Thymus (tissue), 11 donors: ENCODE measurements at regions not wholly inside any gene's neighbourhood (a gene's known extent, or its start where the extent isn't known, plus 50 kb on each side); places are given as distances from the start of the nearest gene placed in this dataset.
"Not testable (repeated sequence)": the region's sequence is repeated elsewhere in the genome, so short reads cannot be mapped to it uniquely, and the experiment has no call there.

Experiments
- DNase-seq, 9 donors: peaks; one replicate each; pipeline ENCODE4 v3.0.0-alpha.2; 2013; ENCODE audit warnings: low spot score in 9 of 9, low read depth in 6 of 9, missing footprints in 1 of 9
- H3K27ac ChIP-seq, 2 donors: one replicate each; pipeline ENCODE4 v1.5.1; 2013; ENCODE audit warnings: control low read depth in 1 of 2, low read depth in 1 of 2, low read length in 1 of 2, mild to moderate bottlenecking in 1 of 2, moderate library complexity in 1 of 2
- H3K27me3 ChIP-seq, 2 donors: one replicate each; pipeline ENCODE4 v1.5.1; 2013; ENCODE audit warnings: low read length in 1 of 2; ENCODE audit not compliant: control insufficient read depth in 2 of 2, insufficient read depth in 1 of 2
- H3K36me3 ChIP-seq, 2 donors: one replicate each; pipeline ENCODE4 v1.5.1; 2013; ENCODE audit warnings: low read length in 1 of 2, mild to moderate bottlenecking in 1 of 2, moderate library complexity in 1 of 2; ENCODE audit not compliant: control insufficient read depth in 2 of 2, insufficient read depth in 2 of 2
- H3K4me1 ChIP-seq, 2 donors: one replicate each; pipeline ENCODE4 v1.5.1; 2013; ENCODE audit warnings: low read length in 2 of 2; ENCODE audit not compliant: control insufficient read depth in 2 of 2, insufficient read depth in 2 of 2
- H3K4me3 ChIP-seq, 2 donors: one replicate each; pipeline ENCODE4 v1.5.1; 2013; ENCODE audit warnings: low read length in 2 of 2, control low read depth in 1 of 2, mild to moderate bottlenecking in 1 of 2
- H3K9me3 ChIP-seq, 2 donors: one replicate each; pipeline ENCODE4 v1.5.1; 2013; ENCODE audit warnings: low read length in 1 of 2, mild to moderate bottlenecking in 1 of 2; ENCODE audit not compliant: control insufficient read depth in 2 of 2, insufficient read depth in 1 of 2
- WGBS: extraction: QIAGEN DNeasy Blood & Tissue Kit; methylation state at CpG from one replicate; pipeline ENCODE4 v1.1.7; 2013; 5-methylcytosine and 5-hydroxymethylcytosine counted together
- donor health status: healthy.

GRCh38 chr10:45552476-45552875 lies 120.1 kb downstream of the ZFAND4 start:
- no peaks in the 10 kb centered on the region for H3K9me3 ChIP-seq
- DNase-seq, result no peak
- no peaks in the 10 kb centered on the region for H3K27me3 ChIP-seq
- H3K4me3 ChIP-seq, result no peak overlapping the region
- peaks cover 1 to 7% of the 10 kb centered on the region in 2 donors for H3K4me1 ChIP-seq
- H3K36me3 ChIP-seq, result peaks cover 0 to 4% of the 10 kb centered on the region in 2 donors
- no peak overlapping the region for H3K27ac ChIP-seq
- 98% methylated on average over 5 of the region's 5 CpGs for WGBS

GRCh38 chr10:45550903-45551786 lies 121.4 kb downstream of the ZFAND4 start:
- Histone ChIP-seq H3K9me3 (no peaks in the 10 kb centered on the region), H3K36me3 (peaks cover 0 to 4% of the 10 kb centered on the region in 2 donors), H3K27ac (no peak overlapping the region), H3K4me3 (no peak overlapping the region), H3K4me1 (peaks cover 0 to 2% of the 10 kb centered on the region in 2 donors), H3K27me3 (no peaks in the 10 kb centered on the region)
- 96% methylated on average over 3 of the region's 3 CpGs for WGBS
- DNase-seq, result no peak

- Histone ChIP-seq H3K27ac (no peak overlapping the region), H3K4me1 (peaks cover 0 to 2% of the 10 kb centered on the region in 2 donors), H3K27me3 (no peaks in the 10 kb centered on the region), H3K36me3 (peaks cover 0 to 4% of the 10 kb centered on the region in 2 donors), H3K9me3 (no peaks in the 10 kb centered on the region), H3K4me3 (no peak overlapping the region)
- DNase-seq, result no peak
- 99% methylated on average over 5 of the region's 5 CpGs for WGBS
Observed at GRCh38 chr10:45548068-45548467, 124.5 kb downstream of the ZFAND4 start.

GRCh38 chr10:45547207-45547606 lies 125.4 kb downstream of the ZFAND4 start:
- DNase-seq, result no peak
- Histone ChIP-seq H3K4me1 (peaks cover 0 to 2% of the 10 kb centered on the region in 2 donors), H3K4me3 (no peak overlapping the region), H3K36me3 (peaks cover 0 to 4% of the 10 kb centered on the region in 2 donors), H3K9me3 (no peaks in the 10 kb centered on the region), H3K27me3 (no peaks in the 10 kb centered on the region), H3K27ac (no peak overlapping the region)
- 95% methylated on average over 2 of the region's 2 CpGs for WGBS

GRCh38 chr10:45545150-45545549 lies 127.4 kb downstream of the ZFAND4 start:
- Histone ChIP-seq H3K9me3 (no peaks in the 10 kb centered on the region), H3K4me1 (peaks cover 0 to 2% of the 10 kb centered on the region in 2 donors), H3K27me3 (no peaks in the 10 kb centered on the region), H3K27ac (no peak overlapping the region), H3K36me3 (peaks cover 0 to 4% of the 10 kb centered on the region in 2 donors), H3K4me3 (no peak overlapping the region)
- WGBS, result 97% methylated on average over 1 of the region's 1 CpG
- no peak for DNase-seq

GRCh38 chr10:45544191-45544590 lies 128.4 kb downstream of the ZFAND4 start:
- no peak for DNase-seq
- Histone ChIP-seq H3K27ac (no peak overlapping the region), H3K4me1 (peaks cover 0 to 2% of the 10 kb centered on the region in 2 donors), H3K4me3 (no peak overlapping the region), H3K27me3 (no peaks in the 10 kb centered on the region), H3K9me3 (no peaks in the 10 kb centered on the region), H3K36me3 (peaks cover 0 to 2% of the 10 kb centered on the region in 2 donors)
- 97% methylated on average over 1 of the region's 1 CpG for WGBS

GRCh38 chr10:45541032-45541431 lies 131.5 kb downstream of the ZFAND4 start:
- not testable (repeated sequence) for H3K36me3 ChIP-seq, H3K27me3 ChIP-seq, H3K4me1 ChIP-seq, H3K4me3 ChIP-seq, H3K9me3 ChIP-seq, H3K27ac ChIP-seq, DNase-seq
- 97% methylated on average over 5 of the region's 5 CpGs for WGBS

- not testable (repeated sequence) for DNase-seq, H3K36me3 ChIP-seq, H3K4me1 ChIP-seq, H3K27me3 ChIP-seq, H3K27ac ChIP-seq, H3K4me3 ChIP-seq, H3K9me3 ChIP-seq
- WGBS, result 65% methylated on average over 1 of the region's 2 CpGs
Observed at GRCh38 chr10:45540589-45540988, 132.0 kb downstream of the ZFAND4 start.

- 71% methylated on average over 1 of the region's 1 CpG for WGBS
- not testable (repeated sequence) for H3K27me3 ChIP-seq, H3K36me3 ChIP-seq, H3K4me3 ChIP-seq, H3K4me1 ChIP-seq, DNase-seq, H3K27ac ChIP-seq, H3K9me3 ChIP-seq
Observed at GRCh38 chr10:45539569-45539968, 133.0 kb downstream of the ZFAND4 start.
